ENCODE measurements at regions not wholly inside any gene's neighbourhood (a gene's known extent, or its start where the extent isn't known, plus 50 kb on each side); places are given as distances from the start of the nearest gene placed in this dataset.
A peak's percentile ranks its signal among the peaks of the same experiment; 100 is the strongest.
"Not testable (repeated sequence)": the region's sequence is repeated elsewhere in the genome, so short reads cannot be mapped to it uniquely, and the experiment has no call there.

DNA sequence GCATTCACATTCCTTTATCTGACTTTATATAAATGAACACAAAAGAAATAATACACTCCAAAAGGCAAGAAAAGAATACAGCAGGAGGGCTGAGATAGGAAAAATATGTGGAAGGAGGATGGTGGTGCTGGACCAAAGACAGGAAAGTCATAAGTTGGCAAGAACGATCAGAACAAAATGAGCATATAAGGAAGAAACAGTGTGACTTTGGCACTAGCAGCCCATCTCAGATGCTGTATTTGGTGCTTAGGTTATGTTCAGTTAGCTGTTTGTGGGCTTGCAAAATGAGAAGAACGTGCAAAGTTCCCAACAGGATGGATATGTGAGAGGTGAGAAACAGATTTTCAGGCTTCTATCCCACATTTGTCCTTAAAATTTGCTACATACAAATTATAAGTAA lies 719.8 kb upstream of the ADGRL4 start:
- no peak for TF ChIP-seq CTCF (conservative IDR thresholded peaks at IDR 0.05; ENCODE audit: low read depth, low read length)
- no peak for DNase-seq (ENCODE audit: low read depth)
- H3K4me3 ChIP-seq (ENCODE audit: low read depth, low read length) = no peak overlapping the region

GRCh38 chr1:79716447-79716846 lies 709.9 kb upstream of the ADGRL4 start:
- TF ChIP-seq CTCF (conservative IDR thresholded peaks at IDR 0.05; ENCODE audit: low read depth, low read length) = no peak
- H3K4me3 ChIP-seq (ENCODE audit: low read depth, low read length) = no peak overlapping the region
- peak; percentile 69 for DNase-seq (ENCODE audit: low read depth)

- no peak overlapping the region for H3K4me3 ChIP-seq (ENCODE audit: low read depth, low read length)
- no peak for TF ChIP-seq CTCF (conservative IDR thresholded peaks at IDR 0.05; ENCODE audit: low read depth, low read length)
- DNase-seq (ENCODE audit: low read depth) = no peak
Observed at GRCh38 chr1:79714664-79715063, 708.1 kb upstream of the ADGRL4 start.

DNA sequence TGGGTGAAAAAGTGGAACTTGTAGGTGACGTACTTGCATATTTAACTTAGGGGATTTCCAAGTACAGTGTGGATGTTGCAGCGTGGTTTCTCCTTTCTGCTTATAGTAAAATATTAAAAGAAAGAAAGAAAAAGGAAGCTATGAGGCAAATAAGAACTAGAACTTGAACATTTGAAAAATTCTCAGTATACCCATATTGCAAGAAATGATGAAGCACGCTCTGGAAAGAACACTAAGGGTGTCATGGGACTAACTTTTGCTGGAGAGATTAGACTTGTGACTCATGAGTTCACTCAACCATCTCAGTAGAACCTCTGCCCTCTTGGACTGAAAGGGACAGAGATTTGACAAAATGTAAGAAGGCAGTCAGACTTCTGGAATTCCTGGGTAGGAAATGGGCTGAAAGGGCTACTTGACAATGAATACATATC lies 704.5 kb upstream of the ADGRL4 start:
- peak; percentile 94 for DNase-seq (ENCODE audit: low read depth)
- H3K4me3 ChIP-seq (ENCODE audit: low read depth, low read length) = no peak overlapping the region
- no peak for TF ChIP-seq CTCF (conservative IDR thresholded peaks at IDR 0.05; ENCODE audit: low read depth, low read length)

- DNase-seq (ENCODE audit: low read depth) = no peak
- no peak for TF ChIP-seq CTCF (conservative IDR thresholded peaks at IDR 0.05; ENCODE audit: low read depth, low read length)
- no peak overlapping the region for H3K4me3 ChIP-seq (ENCODE audit: low read depth, low read length)
Observed at GRCh38 chr1:79708646-79709265, 702.2 kb upstream of the ADGRL4 start.

GRCh38 chr1:79705218-79705617 lies 698.7 kb upstream of the ADGRL4 start:
- TF ChIP-seq CTCF (conservative IDR thresholded peaks at IDR 0.05; ENCODE audit: low read depth, low read length) = no peak
- DNase-seq (ENCODE audit: low read depth) = no peak
- no peak overlapping the region for H3K4me3 ChIP-seq (ENCODE audit: low read depth, low read length)

GRCh38 chr1:79704067-79704466 lies 697.5 kb upstream of the ADGRL4 start:
- TF ChIP-seq CTCF (conservative IDR thresholded peaks at IDR 0.05; ENCODE audit: low read depth, low read length) = no peak
- no peak overlapping the region for H3K4me3 ChIP-seq (ENCODE audit: low read depth, low read length)

GRCh38 chr1:79702336-79702999 lies 695.9 kb upstream of the ADGRL4 start:
- not testable (repeated sequence) for DNase-seq (ENCODE audit: low read depth); H3K4me3 ChIP-seq (ENCODE audit: low read depth, low read length)

More at GRCh38 chr1:79704067-79704466, 697.5 kb upstream of the ADGRL4 start:
- no peak for DNase-seq (ENCODE audit: low read depth)

Measured in epithelial cell of proximal tubule (primary cell).